ENCODE measurements at regions not wholly inside any gene's neighbourhood (a gene's known extent, or its start where the extent isn't known, plus 50 kb on each side); places are given as distances from the start of the nearest gene placed in this dataset.

DNA sequence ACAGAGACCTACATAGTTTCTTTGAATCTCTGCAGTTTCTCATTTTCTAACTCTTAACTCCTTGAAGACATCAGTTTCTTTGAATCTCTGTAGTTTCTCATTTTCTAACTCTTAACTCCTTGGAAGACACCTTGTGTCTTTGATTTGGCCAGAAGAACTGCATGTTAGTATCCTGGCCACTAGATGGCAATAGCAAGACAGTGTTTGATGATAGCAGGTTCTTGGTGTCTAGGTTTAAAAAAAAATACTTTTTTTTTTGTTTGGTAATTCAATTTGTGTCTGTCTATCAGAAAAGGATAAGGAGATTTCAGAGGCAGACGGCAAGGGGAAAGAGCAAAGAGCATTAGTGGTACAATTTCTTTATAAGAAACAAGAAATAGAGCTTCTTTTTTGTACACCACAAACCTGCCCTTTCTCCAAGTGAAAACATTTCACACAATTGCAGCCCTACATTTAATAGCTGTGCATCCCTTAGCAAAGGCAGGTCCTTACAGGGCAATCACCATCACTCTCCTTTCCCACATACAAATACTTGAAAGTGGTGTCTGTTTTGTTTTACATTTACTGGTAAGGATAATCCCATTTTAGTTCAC, 1324.9 kb upstream of the CDH8 start:
- DNase-seq (ENCODE audit: low read depth): peak; percentile 9
- TF ChIP-seq CTCF (conservative IDR thresholded peaks at IDR 0.05; ENCODE audit: low read depth, low read length): peak; percentile 96
- H3K4me3 ChIP-seq (ENCODE audit: low read depth, low read length): no peak overlapping the region

GRCh38 chr16:63349961-63350360, 1313.7 kb upstream of the CDH8 start:
- no peak for TF ChIP-seq CTCF (conservative IDR thresholded peaks at IDR 0.05; ENCODE audit: low read depth, low read length)
- no peak for DNase-seq (ENCODE audit: low read depth)
- H3K4me3 ChIP-seq (ENCODE audit: low read depth, low read length): no peak overlapping the region

DNA sequence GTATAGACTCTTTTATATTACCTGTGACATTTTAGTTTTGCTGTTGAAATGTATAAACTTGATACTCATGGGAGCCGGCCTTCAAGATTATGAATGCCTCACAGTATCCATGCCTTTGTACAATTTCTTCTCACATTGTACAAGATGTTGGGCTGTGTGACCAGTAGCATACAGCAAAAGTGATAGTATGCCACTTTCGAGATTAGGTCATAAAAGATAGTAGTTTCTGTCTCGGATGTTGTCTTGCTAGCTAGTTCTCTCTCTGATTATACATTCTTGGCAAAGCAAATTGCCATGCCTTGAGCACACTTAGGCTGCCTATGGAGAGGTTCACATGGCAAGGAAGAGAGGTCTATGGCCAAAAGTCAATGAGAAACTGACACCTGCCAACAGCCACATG, 1309.8 kb upstream of the CDH8 start:
- TF ChIP-seq CTCF (conservative IDR thresholded peaks at IDR 0.05; ENCODE audit: low read depth, low read length): no peak
- DNase-seq (ENCODE audit: low read depth): no peak
- H3K4me3 ChIP-seq (ENCODE audit: low read depth, low read length): no peak overlapping the region

- DNase-seq (ENCODE audit: low read depth): no peak
- no peak for TF ChIP-seq CTCF (conservative IDR thresholded peaks at IDR 0.05; ENCODE audit: low read depth, low read length)
- no peak overlapping the region for H3K4me3 ChIP-seq (ENCODE audit: low read depth, low read length)
Observed at GRCh38 chr16:63337264-63337663, 1301.0 kb upstream of the CDH8 start.

DNA sequence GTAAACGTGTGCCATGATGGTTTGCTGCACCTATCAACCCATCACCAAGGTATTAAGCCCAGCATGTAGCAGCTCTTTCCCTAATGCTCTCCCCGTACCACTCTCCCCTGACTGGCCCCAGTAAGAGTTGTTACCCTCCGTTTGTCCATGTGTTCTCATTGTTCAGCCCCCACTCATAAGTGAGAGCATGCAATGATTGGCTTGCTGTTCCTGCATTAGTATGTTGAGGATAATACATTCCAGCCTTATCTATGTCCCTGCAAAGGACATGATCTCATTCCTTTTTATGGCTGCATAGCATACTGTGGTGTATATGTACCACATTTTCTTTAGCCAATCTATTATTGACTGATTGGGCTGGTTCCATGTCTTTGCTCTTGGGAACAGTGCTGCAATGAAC, 1294.9 kb upstream of the CDH8 start:
- H3K4me3 ChIP-seq (ENCODE audit: low read depth, low read length): no peak overlapping the region
- no peak for TF ChIP-seq CTCF (conservative IDR thresholded peaks at IDR 0.05; ENCODE audit: low read depth, low read length)
- DNase-seq (ENCODE audit: low read depth): no peak

GRCh38 chr16:63326736-63327339, 1290.6 kb upstream of the CDH8 start:
- DNase-seq (ENCODE audit: low read depth): no peak
- no peak overlapping the region for H3K4me3 ChIP-seq (ENCODE audit: low read depth, low read length)
- no peak for TF ChIP-seq CTCF (conservative IDR thresholded peaks at IDR 0.05; ENCODE audit: low read depth, low read length)
